HEK293T (cell line): ENCODE measurements at regions not wholly inside any gene's neighbourhood (a gene's known extent, or its start where the extent isn't known, plus 50 kb on each side); places are given as distances from the start of the nearest gene placed in this dataset.
"Not testable (repeated sequence)": the region's sequence is repeated elsewhere in the genome, so short reads cannot be mapped to it uniquely, and the experiment has no call there.

Experiments
- CTCF ChIA-PET: fragments of 350-600 bp; formaldehyde crosslinking; extraction: SDS; loops from one replicate; lab custom pipeline; 2021; ENCODE audit warnings: antibody characterized with exemption, inconsistent platforms; lab: Yijun Ruan, JAX
- POLR2A ChIA-PET: fragments of 350-600 bp; formaldehyde crosslinking; extraction: SDS; loops from one replicate; lab custom pipeline; 2020; ENCODE audit warnings: antibody characterized with exemption, inconsistent platforms; lab: Yijun Ruan, JAX
- DNase-seq: peaks from one replicate; pipeline ENCODE4 v3.0.0; 2012; ENCODE audit warnings: mixed read lengths; ENCODE audit errors: extremely low spot score
- ARNT ChIP-seq: fragments of 450-650 bp; IDR thresholded peaks from 2 replicates; pipeline ENCODE4 v1.6.1; 2017; ENCODE audit warnings: mild to moderate bottlenecking
- BHLHE40 ChIP-seq: fragments of 450-650 bp; IDR thresholded peaks from 2 replicates; pipeline ENCODE4 v1.6.1; 2016; ENCODE audit warnings: mild to moderate bottlenecking, moderate library complexity, borderline replicate concordance
- CTBP1 ChIP-seq: fragments of 450-650 bp; IDR thresholded peaks from 2 replicates; pipeline ENCODE4 v1.6.1; 2016; ENCODE audit warnings: borderline replicate concordance
- ELF4 ChIP-seq: fragments of 450-650 bp; IDR thresholded peaks from 2 replicates; pipeline ENCODE4 v1.6.1; 2017; ENCODE audit warnings: antibody characterized with exemption
- FOXA1 ChIP-seq: fragments of 450-650 bp; IDR thresholded peaks from 2 replicates; pipeline ENCODE4 v1.6.1; 2016; ENCODE audit warnings: mild to moderate bottlenecking
- FOXK2 ChIP-seq: fragments of 450-650 bp; IDR thresholded peaks from 2 replicates; pipeline ENCODE4 v1.6.1; 2016; ENCODE audit warnings: mild to moderate bottlenecking
- FOXM1 ChIP-seq: fragments of 450-650 bp; IDR thresholded peaks from 2 replicates; pipeline ENCODE4 v1.6.1; 2017; ENCODE audit warnings: mild to moderate bottlenecking, borderline replicate concordance
- HDGF ChIP-seq: fragments of 450-650 bp; IDR thresholded peaks from 2 replicates; pipeline ENCODE4 v1.6.1; 2017; ENCODE audit warnings: antibody characterized with exemption, borderline replicate concordance
- L3MBTL2 ChIP-seq: fragments of 450-650 bp; conservative IDR thresholded peaks from 2 replicates; pipeline ENCODE4 v1.6.1; 2016; ENCODE audit warnings: mild to moderate bottlenecking
- LEF1 ChIP-seq: fragments of 450-650 bp; IDR thresholded peaks from 2 replicates; pipeline ENCODE4 v1.6.1; 2017; ENCODE audit warnings: mild to moderate bottlenecking, borderline replicate concordance
- NFRKB ChIP-seq: fragments of 450-650 bp; IDR thresholded peaks from 2 replicates; pipeline ENCODE4 v1.6.1; 2016; ENCODE audit warnings: mild to moderate bottlenecking, moderate library complexity
- SP1 ChIP-seq: fragments of 450-650 bp; IDR thresholded peaks from 2 replicates; pipeline ENCODE4 v1.6.1; 2017
- SUZ12 ChIP-seq: fragments of 450-650 bp; IDR thresholded peaks from 2 replicates; pipeline ENCODE4 v1.6.1; 2016; ENCODE audit warnings: mild to moderate bottlenecking
- TARDBP ChIP-seq: fragments of 450-650 bp; IDR thresholded peaks from 2 replicates; pipeline ENCODE4 v1.6.1; 2016
- ZNF384 ChIP-seq: fragments of 450-650 bp; IDR thresholded peaks from 2 replicates; pipeline ENCODE4 v1.6.1; 2016
- TF ChIP-seq, protein P1 (sequence below): fragments of 450-650 bp; IDR thresholded peaks from 2 replicates; pipeline ENCODE4 v1.6.1; 2016

DNA sequence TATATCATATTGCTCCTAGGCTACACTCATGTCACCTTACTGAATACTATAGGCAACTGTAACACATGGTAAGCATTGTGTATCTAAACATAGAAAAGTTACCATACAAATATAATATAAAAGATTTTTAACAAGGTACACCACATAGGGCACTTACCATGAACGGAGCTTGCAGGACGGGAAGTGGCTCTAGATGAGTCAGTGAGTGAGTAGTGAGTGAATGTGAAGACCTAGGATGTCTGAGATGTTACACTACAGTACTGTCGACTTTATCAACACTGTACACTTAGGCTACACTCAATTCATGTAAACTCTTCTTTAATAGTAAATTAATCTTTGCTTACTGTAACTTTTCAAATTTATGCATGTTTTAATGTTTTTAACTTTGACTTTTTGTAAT, 81.0 kb upstream of the PLD5 start:
- DNase-seq = no peak
- POLR2A ChIA-PET = no interaction called here
- TF ChIP-seq LEF1 = no peak
- TF ChIP-seq TARDBP = no peak
- no peak for TF ChIP-seq CTBP1
- TF ChIP-seq ZNF384 = no peak
- TF ChIP-seq FOXA1 = no peak
- TF ChIP-seq BHLHE40 = no peak
- TF ChIP-seq ELF4 = no peak
- TF ChIP-seq SP1 = no peak
- no peak for TF ChIP-seq ARNT
- no peak for TF ChIP-seq FOXM1
- TF ChIP-seq NFRKB = no peak
- no peak for TF ChIP-seq FOXK2
- no peak for TF ChIP-seq SUZ12
- TF ChIP-seq, protein P1, sequence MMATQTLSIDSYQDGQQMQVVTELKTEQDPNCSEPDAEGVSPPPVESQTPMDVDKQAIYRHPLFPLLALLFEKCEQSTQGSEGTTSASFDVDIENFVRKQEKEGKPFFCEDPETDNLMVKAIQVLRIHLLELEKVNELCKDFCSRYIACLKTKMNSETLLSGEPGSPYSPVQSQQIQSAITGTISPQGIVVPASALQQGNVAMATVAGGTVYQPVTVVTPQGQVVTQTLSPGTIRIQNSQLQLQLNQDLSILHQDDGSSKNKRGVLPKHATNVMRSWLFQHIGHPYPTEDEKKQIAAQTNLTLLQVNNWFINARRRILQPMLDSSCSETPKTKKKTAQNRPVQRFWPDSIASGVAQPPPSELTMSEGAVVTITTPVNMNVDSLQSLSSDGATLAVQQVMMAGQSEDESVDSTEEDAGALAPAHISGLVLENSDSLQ = no peak
- TF ChIP-seq L3MBTL2 = no peak
- no peak for TF ChIP-seq HDGF
- CTCF ChIA-PET = no interaction called here

DNA sequence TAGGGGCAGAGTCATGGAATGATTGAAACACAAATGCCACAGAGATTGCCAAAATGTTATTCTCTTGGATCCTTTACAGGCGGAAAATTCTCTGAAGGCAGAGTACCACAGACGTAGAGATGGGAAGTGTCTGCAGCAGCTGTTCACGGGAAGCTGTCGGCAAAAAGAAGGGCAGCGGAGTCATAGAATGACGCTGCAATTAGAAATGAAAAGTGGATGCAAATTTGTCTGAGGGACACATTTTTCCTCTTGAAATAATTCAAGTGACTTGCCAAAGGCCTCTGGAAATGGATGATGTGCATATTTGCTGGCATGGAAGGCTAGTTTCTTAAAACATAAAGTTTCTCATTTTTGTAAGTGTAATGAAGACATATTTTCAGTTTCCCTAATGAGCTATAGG, 77.5 kb upstream of the PLD5 start:
- ChIA-PET POLR2A (no interaction called here), CTCF (no interaction called here)

DNA sequence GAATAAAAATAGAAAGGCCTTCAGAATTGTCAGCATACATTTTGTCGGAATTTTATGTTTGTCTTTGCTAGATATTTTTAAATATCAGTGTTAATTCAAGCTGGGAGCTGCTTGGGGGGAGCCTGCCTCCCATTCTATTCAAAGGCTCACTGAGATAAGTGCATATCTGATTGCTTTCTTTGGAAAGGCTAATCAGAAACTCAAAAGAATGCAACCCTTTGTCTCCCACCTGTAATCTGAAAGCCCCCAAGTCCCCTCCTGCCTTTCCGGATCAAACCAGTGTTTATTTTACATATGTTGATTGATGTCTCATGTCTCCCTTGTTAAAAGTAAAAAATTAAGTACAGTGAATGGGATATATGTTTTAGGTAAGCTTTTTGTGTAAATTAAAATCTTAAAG, 69.3 kb upstream of the PLD5 start:
- CTCF ChIA-PET, POLR2A ChIA-PET, DNase-seq: not testable (repeated sequence)

More for the DNA sequence above, 77.5 kb upstream of the PLD5 start:
- no peak for TF ChIP-seq FOXM1
- no peak for TF ChIP-seq TARDBP
- TF ChIP-seq HDGF = no peak
- TF ChIP-seq SP1 = no peak
- no peak for TF ChIP-seq FOXA1
- no peak for TF ChIP-seq LEF1
- TF ChIP-seq, protein P1 = no peak
- no peak for TF ChIP-seq ZNF384
- DNase-seq = no peak

DNA sequence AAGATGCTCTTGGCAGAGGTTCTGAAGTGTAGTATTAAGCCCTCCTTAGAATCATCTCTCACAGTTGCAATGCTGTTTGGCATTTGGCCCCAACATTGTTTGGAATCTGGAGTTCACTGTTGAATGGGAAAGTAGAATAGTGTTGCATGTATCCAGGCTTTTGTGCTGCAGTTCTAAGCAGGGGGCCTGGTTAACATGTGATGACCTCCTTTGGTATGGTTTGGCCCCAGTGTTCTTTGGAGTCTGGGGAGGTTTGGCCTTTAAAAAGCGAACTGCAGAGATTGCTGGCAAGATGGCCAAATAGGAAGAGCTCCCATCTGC, 61.8 kb upstream of the PLD5 start:
- ChIA-PET CTCF (no interaction called here), POLR2A (no interaction called here)
- TF ChIP-seq TARDBP (no peak), SP1 (no peak), FOXA1 (no peak), ARNT (no peak), SUZ12 (no peak), CTBP1 (no peak), NFRKB (no peak), ZNF384 (no peak), FOXK2 (no peak), LEF1 (no peak), L3MBTL2 (no peak), FOXM1 (no peak), HDGF (no peak), ELF4 (no peak), BHLHE40 (no peak)
- TF ChIP-seq, protein P1 = no peak
- DNase-seq = no peak

DNA sequence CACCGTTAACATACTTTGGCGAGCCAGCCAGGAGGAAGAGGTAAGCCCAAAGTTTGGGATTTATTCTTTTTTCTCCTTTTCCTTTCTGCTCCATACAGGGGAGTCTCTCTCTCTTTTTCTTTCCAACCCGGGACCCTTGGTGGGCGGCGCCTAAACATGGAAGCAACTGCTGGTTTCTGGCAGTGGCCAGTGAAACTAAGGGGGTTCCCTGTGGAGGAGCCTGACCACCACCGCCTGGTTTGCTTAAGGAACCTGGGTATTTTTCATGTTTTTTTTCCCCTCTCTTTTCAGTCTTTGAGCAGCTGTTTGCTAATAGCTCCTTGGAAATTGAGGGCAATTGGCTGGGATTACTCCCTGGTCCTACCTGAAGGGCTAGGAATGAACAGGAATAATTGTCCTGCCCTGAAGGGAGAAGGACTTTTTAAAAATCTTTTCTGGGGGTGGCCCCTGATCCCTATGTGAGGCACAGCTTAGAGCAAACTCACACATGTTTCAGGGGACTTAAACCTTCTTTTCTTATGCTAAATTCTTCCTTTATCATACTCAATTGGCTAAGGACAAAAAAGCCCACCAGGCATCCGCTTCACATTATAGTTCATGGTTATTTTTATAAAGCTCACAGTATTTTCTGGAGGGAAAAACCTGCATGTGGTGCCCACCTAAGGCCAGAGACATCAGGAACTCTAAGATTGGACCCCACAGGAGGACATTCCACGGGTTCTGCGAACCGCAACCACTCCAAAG, 61.3 kb upstream of the PLD5 start:
- TF ChIP-seq CTBP1 (no peak), FOXA1 (no peak), ZNF384 (no peak), NFRKB (no peak), FOXK2 (no peak), ELF4 (no peak)
- no peak for DNase-seq
- POLR2A ChIA-PET = no interaction called here

DNA sequence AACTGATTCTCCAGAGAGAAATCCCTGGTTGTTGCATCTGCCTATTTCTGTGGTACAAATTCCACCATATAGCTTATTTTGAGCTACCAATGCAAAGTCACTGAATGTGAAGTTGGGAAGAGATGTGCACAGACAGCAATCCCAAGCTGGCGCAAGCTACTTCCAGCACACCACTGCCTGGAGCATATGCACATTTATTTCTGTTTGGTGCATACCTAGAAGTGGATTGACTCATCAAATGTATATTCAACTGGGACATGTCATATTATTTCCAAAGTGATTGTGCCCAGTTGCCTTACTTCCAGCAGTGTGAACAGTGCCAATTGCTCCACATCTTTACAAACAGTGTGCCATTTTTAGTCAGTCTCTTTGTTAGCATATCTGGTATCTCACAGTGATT, 58.2 kb upstream of the PLD5 start:
- CTCF ChIA-PET = no interaction called here
- TF ChIP-seq ELF4 (no peak), FOXM1 (no peak), ZNF384 (no peak), CTBP1 (no peak), SP1 (no peak), FOXA1 (no peak), NFRKB (no peak)
- no peak for DNase-seq
- POLR2A ChIA-PET = no interaction called here

More for the DNA sequence above, 61.3 kb upstream of the PLD5 start:
- CTCF ChIA-PET = no interaction called here
